HG03108 (cell line): ENCODE measurements at regions not wholly inside any gene's neighbourhood (a gene's known extent, or its start where the extent isn't known, plus 50 kb on each side); places are given as distances from the start of the nearest gene placed in this dataset.

Source experiments
- ATAC-seq: cut with Tn5 transposase; IDR thresholded peaks from one replicate; pipeline ENCODE4 v1.9.1; 2021; ENCODE audit warnings: moderate library complexity; ENCODE audit not compliant: unreplicated experiment

DNA sequence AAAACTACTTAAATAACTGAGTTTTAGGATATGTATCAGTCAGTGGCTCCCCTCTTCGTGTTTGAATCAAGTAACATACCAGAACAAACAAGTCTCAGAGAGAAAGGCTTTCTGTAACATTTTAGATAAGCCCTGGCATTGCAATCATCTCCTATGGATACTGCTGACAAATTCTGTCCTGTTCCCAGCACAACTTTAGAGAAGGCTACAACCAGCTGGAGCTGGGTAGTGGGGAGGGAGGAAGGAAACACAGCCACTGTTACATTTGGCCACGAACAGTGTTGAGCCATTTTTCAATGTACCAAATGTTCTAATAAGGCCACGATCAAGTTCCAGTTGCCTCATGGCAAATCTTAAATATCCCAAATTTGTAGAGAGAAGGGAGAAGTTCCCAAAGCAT is 511.8 kb upstream of the WWC1 start:
- no peak for ATAC-seq

DNA sequence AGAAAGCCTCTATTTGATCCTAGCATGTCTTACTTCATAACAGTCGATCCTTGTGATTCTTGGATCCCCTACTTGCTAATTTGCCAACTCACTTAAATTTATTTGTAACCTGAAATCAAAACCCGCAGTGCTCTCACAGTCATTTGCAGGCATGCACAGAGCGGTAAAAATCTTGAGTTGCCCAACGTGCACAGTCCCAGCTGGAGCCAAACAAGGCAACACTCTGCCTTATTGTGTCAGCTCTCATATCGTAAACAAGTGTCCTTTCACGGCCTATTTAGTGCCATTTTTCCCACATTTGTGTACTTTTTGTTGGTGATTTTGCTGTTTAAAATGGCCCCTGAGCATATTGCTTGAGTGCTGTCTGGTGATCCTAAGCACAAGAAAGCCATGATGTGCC is 511.3 kb upstream of the WWC1 start:
- no peak for ATAC-seq

DNA sequence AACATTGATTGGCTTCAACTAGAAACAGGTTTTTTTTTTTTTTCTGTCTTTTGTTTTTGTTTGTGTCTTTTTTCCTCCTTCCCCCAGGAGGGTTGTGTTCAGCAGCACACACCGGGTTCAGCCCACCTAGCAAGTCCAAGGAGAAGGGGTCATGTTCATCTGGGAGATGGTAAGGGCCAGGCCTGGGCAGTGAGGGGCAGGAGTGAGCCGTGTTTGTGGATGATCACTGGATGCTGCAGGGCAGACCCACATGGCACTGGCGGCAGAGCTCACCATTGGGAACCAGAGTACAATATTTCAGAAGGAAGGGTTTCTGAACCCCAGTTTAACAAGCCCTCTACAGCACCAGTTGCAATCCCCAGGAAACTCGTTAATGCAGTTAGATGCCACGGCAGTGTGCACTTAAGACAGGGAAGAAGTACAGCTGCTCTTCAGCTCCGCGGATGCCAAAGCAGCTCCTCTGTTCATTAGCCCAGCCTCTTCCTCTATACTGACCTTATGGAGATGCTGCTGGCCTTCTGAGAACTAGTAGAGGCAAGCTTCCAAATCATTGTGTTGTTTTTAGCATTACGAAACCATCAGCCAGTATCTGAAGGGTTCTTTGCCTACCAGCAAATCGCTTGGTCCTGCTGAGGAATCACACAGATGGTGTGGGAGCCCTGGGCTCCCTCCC is 508.2 kb upstream of the WWC1 start:
- no peak for ATAC-seq

DNA sequence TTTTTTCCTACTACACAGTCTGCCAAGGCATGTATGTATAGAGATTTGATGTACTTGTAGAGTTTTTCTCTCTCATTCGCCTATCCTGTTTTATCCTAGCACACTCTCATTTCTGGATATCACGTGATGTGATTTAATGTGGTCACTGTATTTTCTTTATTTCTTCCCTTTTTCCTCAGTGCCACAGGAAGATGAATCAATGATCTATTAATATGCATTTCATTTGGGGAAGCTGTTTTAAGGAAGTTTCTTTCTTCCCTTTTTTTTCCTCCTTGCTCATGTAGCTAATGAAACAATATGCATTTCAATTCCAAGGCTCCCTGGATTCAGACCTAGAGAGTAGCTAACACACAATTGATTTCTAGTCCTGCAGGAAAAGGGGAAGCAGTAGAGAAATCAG is 506.3 kb upstream of the WWC1 start:
- no peak for ATAC-seq

DNA sequence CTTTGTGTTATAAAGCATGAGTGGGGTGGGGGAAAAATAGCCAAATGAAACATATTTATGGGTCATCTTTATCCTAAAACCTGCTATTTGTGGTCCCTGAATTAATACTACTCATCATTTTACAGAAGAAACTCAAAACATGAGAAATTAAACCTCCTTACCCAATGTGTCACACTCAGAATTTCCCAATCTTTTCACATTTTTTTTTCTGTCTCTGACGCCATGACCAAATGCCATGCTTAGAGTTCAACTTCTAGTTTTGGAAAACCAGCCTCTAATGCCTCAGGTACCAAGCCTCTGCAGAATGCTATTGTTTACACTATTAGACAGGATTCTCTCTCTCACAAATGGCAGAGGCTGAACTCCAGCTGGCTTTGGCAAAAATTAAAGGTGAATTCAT is 505.5 kb upstream of the WWC1 start:
- no peak for ATAC-seq

DNA sequence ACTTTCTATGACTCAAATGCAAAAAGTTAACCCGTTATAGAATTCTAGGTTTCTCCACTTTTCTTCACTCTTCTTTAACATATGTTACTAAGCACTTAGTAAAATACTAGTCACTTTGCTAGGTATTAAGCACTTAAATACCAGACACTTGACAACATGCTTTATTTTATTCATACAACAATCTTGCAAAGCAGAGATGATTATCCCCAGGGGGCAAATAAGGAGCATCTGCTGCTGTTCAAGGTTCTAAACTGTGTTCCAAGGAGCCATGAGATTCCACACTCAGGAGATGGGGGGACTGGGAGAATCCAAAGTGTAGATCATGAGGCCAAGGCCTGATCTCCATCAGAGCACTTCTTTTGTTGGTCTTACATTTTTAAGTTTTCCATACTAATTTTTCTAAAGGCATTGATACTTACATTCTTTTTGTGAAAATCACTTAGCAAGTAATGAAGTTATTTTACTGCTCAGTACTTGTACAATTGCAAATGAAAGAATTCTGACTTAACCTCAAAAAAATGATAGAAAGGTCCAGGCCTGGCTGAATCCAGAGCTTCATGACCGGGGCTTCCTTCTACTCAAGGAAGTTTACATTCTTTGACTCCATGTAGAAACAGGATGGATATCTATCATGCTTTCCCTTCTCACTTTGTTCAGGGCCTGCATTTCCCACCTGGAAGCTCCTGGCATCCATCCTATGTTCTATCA is 504.4 kb upstream of the WWC1 start:
- no peak for ATAC-seq

DNA sequence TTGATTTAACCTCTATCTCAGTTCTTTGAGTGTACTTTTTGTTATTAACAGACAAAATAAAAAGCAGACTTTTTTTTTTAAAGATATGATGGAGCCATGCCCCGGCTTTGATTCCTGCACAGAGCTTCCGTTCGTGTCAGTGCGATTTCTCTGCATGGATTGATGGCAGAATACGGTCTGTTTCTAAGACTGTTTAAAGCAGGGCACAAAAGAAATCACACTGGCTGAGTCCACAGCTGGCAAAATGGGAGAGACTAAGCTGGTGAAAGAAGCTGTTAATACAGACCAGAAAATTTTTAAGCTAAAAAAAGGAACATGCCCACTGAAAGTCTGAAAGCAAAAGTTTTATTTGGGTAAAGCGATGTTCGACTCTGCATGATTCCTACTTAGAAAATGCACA is 501.4 kb upstream of the WWC1 start:
- no peak for ATAC-seq

DNA sequence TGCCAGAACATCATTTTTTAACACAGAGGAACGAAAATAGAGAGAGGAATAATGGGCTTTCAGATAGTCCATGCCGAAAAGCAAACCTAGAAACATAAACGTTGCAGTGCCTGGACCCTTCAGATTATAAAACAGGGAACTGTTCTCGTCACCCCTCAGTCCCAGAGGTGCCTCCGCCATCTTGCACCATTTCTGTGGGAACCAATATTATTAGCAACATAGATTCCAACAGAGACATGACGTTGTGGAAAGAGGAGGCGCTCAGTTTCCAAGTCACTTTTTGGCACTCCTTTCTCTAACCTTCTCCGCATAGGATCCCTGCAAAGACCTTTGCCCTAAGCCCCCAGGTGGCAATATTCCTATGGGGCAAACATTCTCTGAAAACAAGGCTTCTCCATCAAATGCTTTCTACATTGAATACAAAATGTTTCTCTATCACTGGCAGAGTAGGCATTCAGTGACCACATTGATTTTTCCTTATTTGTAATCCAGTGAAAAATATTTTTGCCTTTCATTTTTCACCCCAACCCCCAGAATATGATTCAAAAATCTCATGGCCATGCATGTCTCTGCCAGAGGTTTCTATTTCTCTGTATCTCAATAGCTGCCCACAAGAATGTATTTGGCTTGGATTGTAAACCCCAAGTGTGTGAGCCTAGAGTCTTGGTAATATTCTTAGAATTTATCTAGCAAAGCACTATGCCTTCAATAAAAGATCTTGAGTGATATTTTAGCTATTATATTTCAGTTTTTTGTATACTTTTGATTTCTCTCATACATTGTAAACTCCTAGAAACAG is 500.8 kb upstream of the WWC1 start:
- ATAC-seq: no peak

DNA sequence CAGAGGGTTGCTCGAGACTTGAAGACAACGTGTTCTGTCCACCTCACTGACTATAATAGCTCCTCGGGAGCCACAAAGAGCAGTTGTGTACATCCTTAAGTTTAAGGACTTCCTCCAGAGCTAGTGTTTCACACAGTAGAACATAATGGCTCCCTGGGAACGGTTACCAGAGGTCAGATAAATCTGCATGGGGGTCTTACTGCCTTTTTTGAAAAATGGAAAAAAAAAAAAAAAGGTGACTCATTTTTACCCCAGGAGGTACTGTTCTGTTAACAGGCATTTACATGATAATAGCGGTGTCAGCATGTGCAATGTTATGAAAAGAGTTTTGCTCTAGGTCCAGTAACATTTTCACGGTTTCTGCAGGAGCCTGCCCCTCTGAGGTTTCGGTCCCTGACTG is 498.9 kb upstream of the WWC1 start:
- ATAC-seq: no peak

DNA sequence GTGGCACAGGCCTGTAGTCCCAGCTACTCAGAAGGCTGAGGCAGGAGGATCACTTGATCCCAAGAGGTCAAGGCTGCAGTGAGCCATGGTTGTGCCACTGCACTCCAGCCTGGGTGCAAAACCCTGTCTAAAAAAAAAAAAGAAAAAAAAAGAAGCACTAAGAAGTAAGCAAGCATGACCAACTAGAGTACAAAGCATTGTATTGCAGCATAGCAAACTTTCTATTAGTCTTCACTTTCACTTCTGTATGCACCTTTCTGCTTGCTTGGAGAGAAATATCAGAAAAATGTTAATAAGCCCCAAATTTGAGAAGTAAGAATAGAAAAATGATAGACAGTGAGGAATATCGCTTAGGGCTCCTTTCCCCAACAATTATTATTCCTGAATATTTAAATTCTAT is 497.7 kb upstream of the WWC1 start:
- ATAC-seq: no peak

DNA sequence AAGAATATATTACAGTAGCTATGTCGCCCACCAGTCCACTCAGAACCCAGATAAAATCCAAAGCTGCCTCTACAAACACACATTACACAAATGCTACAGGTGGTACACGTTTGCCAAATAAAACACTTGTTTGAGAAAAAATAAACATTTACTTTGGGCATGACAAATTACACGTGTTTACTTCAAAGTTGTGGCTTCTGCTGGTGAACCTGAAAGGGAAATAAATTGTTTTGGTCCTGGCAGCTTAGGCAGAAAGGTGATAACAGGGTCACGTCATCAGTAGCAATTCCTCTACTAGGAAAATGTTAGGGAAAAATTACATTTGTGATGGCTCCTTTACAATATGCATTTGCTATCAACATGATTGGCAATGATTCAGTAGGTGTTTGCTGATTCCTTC is 497.3 kb upstream of the WWC1 start:
- no peak for ATAC-seq

DNA sequence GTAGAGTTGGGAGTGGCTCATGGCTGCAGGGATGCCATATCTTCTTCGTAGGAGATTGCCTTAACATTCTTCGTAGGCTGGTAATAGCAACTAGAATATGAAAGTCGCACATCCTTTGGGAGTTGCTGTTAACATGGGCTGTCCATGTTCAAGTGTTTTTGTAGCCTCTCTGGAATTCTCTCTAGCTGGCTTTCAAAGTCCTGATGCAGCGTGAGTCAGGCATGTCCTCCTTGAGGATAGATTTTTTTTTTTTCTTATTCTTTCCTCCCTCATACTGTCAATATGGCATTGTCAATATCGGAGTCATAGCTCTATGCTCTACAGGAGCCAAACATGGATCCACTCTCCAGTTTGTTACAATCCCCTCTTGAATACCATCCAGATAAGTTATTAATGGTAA is 494.8 kb upstream of the WWC1 start:
- ATAC-seq: no peak

DNA sequence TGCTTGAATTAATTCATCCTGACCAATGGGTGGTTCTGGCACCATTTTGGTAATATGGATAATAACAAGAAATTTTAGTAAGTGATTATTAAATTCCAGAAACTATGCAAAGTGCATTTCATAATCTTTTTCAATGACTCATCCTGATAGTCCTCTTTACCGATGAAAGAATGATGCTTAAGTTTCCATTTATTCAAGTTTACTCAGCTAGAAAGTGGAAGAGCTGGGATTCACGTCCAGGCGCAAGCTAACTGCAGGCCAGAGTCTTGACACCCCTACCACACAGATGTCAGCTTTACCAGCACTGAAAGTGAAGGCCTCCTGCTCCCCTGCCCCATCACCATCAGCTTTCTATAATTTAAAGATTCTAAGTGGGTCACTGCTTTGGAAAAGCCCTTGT is 493.5 kb upstream of the WWC1 start:
- ATAC-seq: no peak

DNA sequence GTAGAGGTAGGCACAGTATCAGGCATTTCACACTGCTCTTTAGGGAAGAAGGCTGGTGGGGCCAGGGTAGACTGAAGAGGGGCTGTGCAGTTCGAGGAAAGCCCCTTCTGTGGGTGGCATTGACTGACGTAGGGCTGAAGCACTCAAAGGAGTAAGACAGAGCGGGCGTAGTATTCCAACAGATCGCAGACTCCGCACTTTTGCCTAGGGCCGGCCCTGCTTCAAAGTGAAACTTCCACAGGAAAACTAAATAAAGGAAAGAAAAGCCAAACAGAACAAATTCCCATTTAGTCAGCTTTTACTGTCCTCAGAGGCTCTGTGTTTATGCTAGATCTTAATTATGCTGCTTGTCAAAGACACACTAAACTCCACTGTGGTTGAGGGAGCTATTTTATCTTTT is 493.0 kb upstream of the WWC1 start:
- ATAC-seq: no peak

DNA sequence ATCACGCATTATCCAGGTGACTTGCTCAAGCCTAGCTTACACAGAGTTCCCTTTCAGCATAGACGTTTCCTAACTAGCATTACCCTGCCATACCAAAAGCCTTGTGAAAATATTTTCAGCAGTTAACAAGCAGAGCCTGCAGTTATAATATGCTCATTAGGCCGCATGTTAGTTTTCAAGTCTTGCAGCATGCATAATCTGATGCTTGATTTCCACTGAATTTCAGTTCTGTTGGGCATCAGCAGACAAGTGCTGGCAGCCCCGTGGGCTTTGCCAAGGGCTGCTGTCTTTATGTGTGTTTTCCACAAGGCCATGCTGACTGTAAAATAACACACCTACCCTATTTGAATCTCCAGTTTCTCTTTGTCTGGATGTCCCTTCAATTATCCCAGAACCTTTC is 491.0 kb upstream of the WWC1 start:
- ATAC-seq: no peak

DNA sequence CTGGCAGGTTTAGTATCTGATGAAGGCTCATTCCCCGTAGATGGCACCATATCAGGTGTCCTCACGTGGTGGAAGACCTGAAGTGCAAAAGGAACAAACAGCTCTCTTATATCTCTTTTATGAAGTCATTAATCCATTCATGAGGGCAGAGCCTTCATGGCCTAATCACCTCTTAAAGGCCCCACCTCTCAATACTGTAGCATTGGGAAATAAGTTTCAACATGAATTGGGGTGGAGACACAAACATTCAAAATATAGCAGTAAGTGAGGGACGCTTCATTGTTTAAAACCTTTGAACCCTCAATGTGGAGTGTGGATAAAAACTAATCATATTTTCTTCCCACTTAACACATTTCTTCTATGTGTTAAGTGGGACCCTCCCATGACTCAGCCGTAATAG is 489.4 kb upstream of the WWC1 start:
- ATAC-seq: no peak

DNA sequence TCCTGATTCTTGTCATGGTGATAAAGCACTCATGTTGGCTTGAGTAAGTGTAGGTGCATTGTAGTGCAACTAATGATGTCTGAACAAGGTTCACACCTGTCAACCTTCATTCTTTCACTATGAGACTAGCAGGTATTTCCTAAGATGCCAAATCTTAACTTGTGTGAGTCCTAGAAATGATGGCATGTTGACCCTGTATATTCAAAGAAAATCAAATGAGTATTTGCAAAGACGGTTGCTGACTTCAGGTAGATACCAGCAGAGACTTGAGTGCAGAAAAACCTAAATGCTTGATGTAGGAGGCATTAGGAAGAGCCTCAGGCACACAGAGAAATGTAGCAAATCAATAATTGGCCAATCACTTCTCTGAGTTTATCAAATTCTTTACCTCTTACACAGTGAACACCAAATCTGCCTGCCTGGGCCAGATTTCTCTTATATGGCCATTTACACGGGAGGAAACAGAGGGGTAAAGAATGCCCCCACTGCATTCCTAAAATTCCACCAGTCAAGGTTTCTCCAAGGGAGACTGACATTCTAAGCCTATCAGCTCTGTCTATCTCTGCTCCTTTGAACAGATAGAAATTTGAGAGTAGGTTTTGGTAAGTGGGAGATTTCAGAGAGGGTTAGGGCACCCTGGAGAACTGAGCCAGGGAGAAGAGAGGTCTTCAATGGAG is 488.6 kb upstream of the WWC1 start:
- ATAC-seq: no peak

DNA sequence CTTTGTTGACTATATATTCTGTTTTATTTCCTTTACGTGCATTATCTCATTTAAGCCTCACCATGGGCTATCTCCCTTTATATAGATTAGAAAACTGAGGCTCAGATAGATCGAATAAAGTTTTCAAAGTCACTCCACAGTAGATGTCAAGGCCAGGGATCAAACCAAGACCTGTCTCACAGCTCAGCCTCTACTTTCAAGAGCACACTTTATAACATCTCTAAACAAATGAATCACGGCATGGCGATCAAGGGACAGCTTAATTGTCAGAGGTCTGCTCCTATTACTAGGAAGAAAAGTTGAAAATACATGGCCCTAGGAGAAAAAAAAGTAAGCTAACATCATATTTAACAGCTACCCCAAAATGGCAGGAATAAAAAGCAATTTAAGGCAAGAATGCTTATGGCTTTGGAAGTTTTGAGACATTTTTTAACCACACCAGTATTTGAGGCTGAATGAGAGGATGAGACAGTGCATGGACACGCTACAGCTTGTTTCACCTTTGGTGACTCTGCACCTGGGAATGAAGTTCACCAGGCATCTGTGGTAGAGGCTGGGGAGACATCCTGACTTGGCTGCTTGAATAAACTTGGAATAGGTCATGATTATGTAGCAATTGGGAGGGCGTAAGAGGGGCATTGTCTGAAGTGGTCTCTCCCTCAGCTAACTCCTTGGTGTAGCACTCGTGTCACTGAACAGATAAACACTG is 486.8 kb upstream of the WWC1 start:
- ATAC-seq: no peak

DNA sequence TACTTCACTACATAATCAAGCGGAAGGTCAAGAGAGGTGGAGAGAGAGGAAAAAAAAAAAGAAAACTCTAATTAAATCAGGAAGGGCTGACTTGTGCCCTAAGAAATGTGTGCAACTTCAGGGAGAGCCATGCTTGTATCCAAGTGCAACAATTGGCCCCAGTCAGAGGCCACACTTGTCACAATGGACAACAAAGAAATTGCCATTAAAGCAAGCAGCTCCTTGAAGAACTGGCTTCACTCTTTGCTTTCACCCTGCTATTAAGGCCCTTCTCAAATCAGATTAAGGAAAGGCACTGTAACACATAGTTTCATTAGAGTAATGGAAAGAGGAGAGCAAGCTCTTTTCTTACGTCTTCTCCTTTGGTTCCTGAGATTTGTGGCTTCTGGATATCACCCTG is 480.9 kb upstream of the WWC1 start:
- no peak for ATAC-seq

DNA sequence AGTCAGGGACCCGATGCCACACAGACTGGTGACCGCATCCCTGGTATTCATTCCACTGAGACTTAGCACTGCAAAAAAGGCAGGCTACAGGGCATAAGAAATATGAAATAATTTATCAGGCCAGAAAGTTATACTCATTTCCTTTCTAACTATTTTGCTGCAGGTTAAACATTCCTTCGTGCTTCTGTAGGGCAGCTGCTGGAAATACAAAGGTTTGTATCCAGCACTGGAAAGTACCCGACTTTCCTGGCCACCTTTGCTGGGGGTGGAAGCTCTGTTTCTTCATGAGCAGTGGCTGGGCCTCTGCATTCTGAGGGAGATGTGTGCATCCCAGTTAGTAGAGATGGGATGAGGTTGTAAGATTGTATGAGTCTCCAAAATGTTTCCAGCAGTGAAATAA is 478.6 kb upstream of the WWC1 start:
- no peak for ATAC-seq

DNA sequence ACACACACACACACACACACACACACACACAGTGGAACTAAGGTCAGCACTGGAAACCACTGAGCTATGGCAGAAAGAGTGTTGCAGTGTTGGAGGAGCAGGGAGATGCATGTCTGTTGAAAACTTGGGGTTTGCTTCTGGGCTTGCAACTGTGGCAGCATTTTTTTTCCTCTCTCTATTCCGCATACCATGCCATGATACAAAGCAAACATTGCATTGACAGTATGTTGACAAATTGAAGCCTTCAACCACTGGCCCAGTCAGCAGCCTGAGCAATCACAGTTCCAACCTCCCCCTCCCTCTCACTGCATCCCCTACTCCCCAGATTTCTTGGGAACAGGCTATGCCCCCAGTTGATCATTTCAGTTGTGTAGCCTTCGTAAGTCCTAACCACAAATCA is 478.1 kb upstream of the WWC1 start:
- no peak for ATAC-seq
